ENCODE measurements at regions not wholly inside any gene's neighbourhood (a gene's known extent, or its start where the extent isn't known, plus 50 kb on each side); places are given as distances from the start of the nearest gene placed in this dataset.

DNA sequence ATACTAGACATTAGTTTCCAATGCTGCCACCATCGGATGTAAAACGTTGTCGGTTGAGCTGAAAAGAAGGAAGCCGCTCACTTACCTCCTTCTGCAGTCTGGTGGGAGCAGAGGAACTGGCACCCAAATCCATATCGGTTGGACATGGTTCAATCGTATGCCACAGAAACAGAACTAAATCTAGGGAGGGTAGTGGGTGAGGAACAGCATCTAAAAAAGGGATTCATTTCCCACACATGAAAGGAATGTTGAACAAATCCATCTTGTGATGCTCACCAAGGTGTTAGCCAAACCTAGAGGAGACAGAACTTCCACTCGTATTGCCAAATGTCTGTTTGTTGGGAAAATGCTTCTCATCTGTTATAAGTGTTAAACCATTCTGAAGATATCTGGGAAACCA lies 532.7 kb downstream of the NLGN4X start:
- no peak for TF ChIP-seq EZH2 (IDR thresholded peaks at IDR 0.05; ENCODE audit: low read length)
- TF ChIP-seq, protein P1, sequence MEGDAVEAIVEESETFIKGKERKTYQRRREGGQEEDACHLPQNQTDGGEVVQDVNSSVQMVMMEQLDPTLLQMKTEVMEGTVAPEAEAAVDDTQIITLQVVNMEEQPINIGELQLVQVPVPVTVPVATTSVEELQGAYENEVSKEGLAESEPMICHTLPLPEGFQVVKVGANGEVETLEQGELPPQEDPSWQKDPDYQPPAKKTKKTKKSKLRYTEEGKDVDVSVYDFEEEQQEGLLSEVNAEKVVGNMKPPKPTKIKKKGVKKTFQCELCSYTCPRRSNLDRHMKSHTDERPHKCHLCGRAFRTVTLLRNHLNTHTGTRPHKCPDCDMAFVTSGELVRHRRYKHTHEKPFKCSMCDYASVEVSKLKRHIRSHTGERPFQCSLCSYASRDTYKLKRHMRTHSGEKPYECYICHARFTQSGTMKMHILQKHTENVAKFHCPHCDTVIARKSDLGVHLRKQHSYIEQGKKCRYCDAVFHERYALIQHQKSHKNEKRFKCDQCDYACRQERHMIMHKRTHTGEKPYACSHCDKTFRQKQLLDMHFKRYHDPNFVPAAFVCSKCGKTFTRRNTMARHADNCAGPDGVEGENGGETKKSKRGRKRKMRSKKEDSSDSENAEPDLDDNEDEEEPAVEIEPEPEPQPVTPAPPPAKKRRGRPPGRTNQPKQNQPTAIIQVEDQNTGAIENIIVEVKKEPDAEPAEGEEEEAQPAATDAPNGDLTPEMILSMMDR (optimal IDR thresholded peaks at IDR 0.05 in 1 of 3, IDR thresholded peaks at IDR 0.05 in 1 of 3, conservative IDR thresholded peaks at IDR 0.05 in 1 of 3; ENCODE audit: extremely low read depth in 1 of 3, insufficient read depth in 2 of 3, low read length in 3 of 3) = no peak
